CD4-positive, alpha-beta T cell (primary cell): ENCODE measurements at regions not wholly inside any gene's neighbourhood (a gene's known extent, or its start where the extent isn't known, plus 50 kb on each side); places are given as distances from the start of the nearest gene placed in this dataset.
"Not testable (repeated sequence)": the region's sequence is repeated elsewhere in the genome, so short reads cannot be mapped to it uniquely, and the experiment has no call there.

Experiments
- ATAC-seq: fragments of 200-7000 bp; cut with Tn5 transposase; one replicate; pipeline ENCODE4 v1.10.0; 2022; ENCODE audit warnings: mild to moderate bottlenecking; ENCODE audit not compliant: poor library complexity
- CTCF ChIA-PET: fragments of 350-600 bp; sonication (Branson Sonifier 250); formaldehyde crosslinking; loops from one replicate; lab custom pipeline; 2021; ENCODE audit warnings: antibody characterized with exemption, inconsistent platforms; lab: Charles Lee
- POLR2A ChIA-PET: fragments of 350-600 bp; sonication (Branson Sonifier 250); formaldehyde crosslinking; loops from one replicate; lab custom pipeline; 2021; ENCODE audit warnings: antibody characterized with exemption, inconsistent platforms; lab: Charles Lee
- DNase-seq, 14 experiments: peaks; one replicate each; pipeline ENCODE4 v3.0.0-alpha.2; 2013 to 2020; ENCODE audit warnings: mixed read lengths in 2 of 14
- H3K27ac ChIP-seq, 2 donors: one replicate each; pipeline versions ENCODE4 v1.5.1 to v1.7.0; 2013; ENCODE audit warnings: low read length in 2 of 2, low read depth in 1 of 2, mild to moderate bottlenecking in 1 of 2
- H3K27me3 ChIP-seq, 2 experiments: 1 replicate in 1 of 2; 2 replicates in 1 of 2; pipeline versions ENCODE4 v1.6.1 to v1.7.0; 2013; ENCODE audit warnings: low read length in 2 of 2, control low read depth in 1 of 2, mild to moderate bottlenecking in 1 of 2, moderate library complexity in 1 of 2; ENCODE audit not compliant: insufficient read depth in 2 of 2, control insufficient read depth in 1 of 2
- H3K36me3 ChIP-seq: one replicate; pipeline ENCODE4 v1.6.1; 2013; ENCODE audit warnings: low read length, control low read depth; ENCODE audit not compliant: insufficient read depth
- H3K4me1 ChIP-seq: one replicate; pipeline ENCODE4 v1.6.1; 2013; ENCODE audit warnings: low read length, control low read depth; ENCODE audit not compliant: insufficient read depth
- H3K4me3 ChIP-seq: one replicate; pipeline ENCODE4 v1.5.1; 2013; ENCODE audit warnings: mild to moderate bottlenecking, low read length, moderate library complexity
- H3K9me3 ChIP-seq, 2 experiments: 1 replicate in 1 of 2; 2 replicates in 1 of 2; pipeline versions ENCODE4 v1.6.1 to v1.7.0; 2013; ENCODE audit warnings: low read length in 2 of 2, mild to moderate bottlenecking in 2 of 2, control low read depth in 1 of 2, moderate library complexity in 1 of 2; ENCODE audit not compliant: control insufficient read depth in 1 of 2, insufficient read depth in 1 of 2
- H3K27ac Mint-ChIP-seq: one replicate; pipeline ENCODE4 v1.8.0; 2020; ENCODE audit warnings: mixed read lengths
- H3K27me3 Mint-ChIP-seq: one replicate; pipeline ENCODE4 v1.8.0; 2021; ENCODE audit warnings: mixed read lengths
- H3K36me3 Mint-ChIP-seq: one replicate; pipeline ENCODE4 v1.8.0; 2021; ENCODE audit warnings: low read depth, mixed read lengths
- H3K4me1 Mint-ChIP-seq: one replicate; pipeline ENCODE4 v1.8.0; 2021; ENCODE audit warnings: low read depth, mixed read lengths
- H3K4me3 Mint-ChIP-seq: one replicate; pipeline ENCODE4 v1.8.0; 2020; ENCODE audit warnings: mild to moderate bottlenecking, mixed read lengths
- H3K9me3 Mint-ChIP-seq: one replicate; pipeline ENCODE4 v1.8.0; 2020; ENCODE audit warnings: mixed read lengths
- CTCF ChIP-seq: fragments of 200-600 bp; IDR thresholded peaks from one replicate; pipeline ENCODE4 v1.8.0; 2022; ENCODE audit warnings: antibody characterized with exemption, mild to moderate bottlenecking
- intact Hi-C, 2 experiments: fragments of 100-400 bp; cut with DNase I in 1 of 2; cut with micrococcal nuclease in 1 of 2; formaldehyde crosslinking; loops; one replicate each; pipeline versions ENCODE4 v1.15.1 to v1.9.0; 2023 to 2025; cut with DNase I, micrococcal nuclease

GRCh38 chr12:102642199-102642598 lies 161.8 kb upstream of the IGF1 start:
- ChIA-PET POLR2A (no interaction called here), CTCF (no interaction called here)
- H3K27ac ChIP-seq: no peak overlapping the region
- H3K4me3 Mint-ChIP-seq: no peak overlapping the region
- H3K27me3 ChIP-seq: no peaks in the 10 kb centered on the region
- peaks cover 7% of the 10 kb centered on the region for H3K9me3 Mint-ChIP-seq
- DNase-seq: no peak
- intact Hi-C loops: no loop called here
- peaks cover 4% of the 10 kb centered on the region in 2 experiments for H3K9me3 ChIP-seq
- TF ChIP-seq CTCF: no peak
- no peaks in the 10 kb centered on the region for H3K4me1 ChIP-seq
- ATAC-seq: no peak
- no peaks in the 10 kb centered on the region for H3K27me3 Mint-ChIP-seq
- no peak overlapping the region for H3K27ac Mint-ChIP-seq
- H3K36me3 Mint-ChIP-seq: no peaks in the 10 kb centered on the region
- H3K4me3 ChIP-seq: no peak overlapping the region
- H3K4me1 Mint-ChIP-seq: no peaks in the 10 kb centered on the region
- H3K36me3 ChIP-seq: no peaks in the 10 kb centered on the region

- H3K27ac Mint-ChIP-seq, H3K9me3 Mint-ChIP-seq, H3K4me1 ChIP-seq, H3K36me3 Mint-ChIP-seq, H3K27ac ChIP-seq, H3K4me3 ChIP-seq, ATAC-seq, H3K27me3 ChIP-seq, intact Hi-C loops, CTCF ChIA-PET, H3K36me3 ChIP-seq, H3K9me3 ChIP-seq, POLR2A ChIA-PET, H3K4me1 Mint-ChIP-seq, DNase-seq, H3K4me3 Mint-ChIP-seq, H3K27me3 Mint-ChIP-seq: not testable (repeated sequence)
Measured at GRCh38 chr12:102640658-102641057, 160.3 kb upstream of the IGF1 start.

- Histone ChIP-seq H3K27ac (no peak overlapping the region), H3K9me3 (peaks cover 4% of the 10 kb centered on the region in 2 experiments), H3K4me1 (no peaks in the 10 kb centered on the region), H3K4me3 (no peak overlapping the region), H3K27me3 (no peaks in the 10 kb centered on the region), H3K36me3 (no peaks in the 10 kb centered on the region)
- ATAC-seq: no peak
- no peak for TF ChIP-seq CTCF
- DNase-seq: no peak
- H3K27me3 Mint-ChIP-seq: no peaks in the 10 kb centered on the region
- H3K4me1 Mint-ChIP-seq: no peaks in the 10 kb centered on the region
- no peak overlapping the region for H3K4me3 Mint-ChIP-seq
- ChIA-PET POLR2A (no interaction called here), CTCF (no interaction called here)
- H3K9me3 Mint-ChIP-seq: peaks cover 7% of the 10 kb centered on the region
- H3K36me3 Mint-ChIP-seq: no peaks in the 10 kb centered on the region
- H3K27ac Mint-ChIP-seq: no peak overlapping the region
- intact Hi-C loops: no loop called here
Measured at GRCh38 chr12:102638777-102639176, 158.4 kb upstream of the IGF1 start.

- H3K9me3 Mint-ChIP-seq: no peaks in the 10 kb centered on the region
- CTCF ChIA-PET: no interaction called here
- H3K27ac ChIP-seq: no peak overlapping the region
Measured at GRCh38 chr12:102633981-102634605, 153.7 kb upstream of the IGF1 start.

More at GRCh38 chr12:102633981-102634605, 153.7 kb upstream of the IGF1 start:
- Histone ChIP-seq H3K36me3 (no peaks in the 10 kb centered on the region), H3K4me3 (no peak overlapping the region), H3K9me3 (peaks cover 0 to 5% of the 10 kb centered on the region in 2 experiments), H3K27me3 (no peaks in the 10 kb centered on the region), H3K4me1 (no peaks in the 10 kb centered on the region)
- intact Hi-C loops: no loop called here
- Mint-ChIP-seq H3K27ac (no peak overlapping the region), H3K4me3 (no peak overlapping the region), H3K36me3 (no peaks in the 10 kb centered on the region), H3K27me3 (no peaks in the 10 kb centered on the region), H3K4me1 (no peaks in the 10 kb centered on the region)
- no peak for ATAC-seq
- no peak for TF ChIP-seq CTCF
- POLR2A ChIA-PET: no interaction called here
- DNase-seq: no peak
